Upper lobe of right lung (tissue), 1 donor: ENCODE measurements at regions not wholly inside any gene's neighbourhood (a gene's known extent, or its start where the extent isn't known, plus 50 kb on each side); places are given as distances from the start of the nearest gene placed in this dataset.

ENCODE experiments used
- ATAC-seq: fragments of 200-7000 bp; cut with Tn5 transposase; one replicate; pipeline ENCODE4 v1.9.1; 2020; ENCODE audit warnings: mild to moderate bottlenecking, moderate library complexity
- DNase-seq: peaks from one replicate; pipeline ENCODE4 v3.0.0-alpha.2; 2020
- H3K27ac ChIP-seq: fragments of 200-600 bp; one replicate; pipeline ENCODE4 v1.8.0; 2022
- H3K27me3 ChIP-seq: fragments of 200-600 bp; one replicate; pipeline ENCODE4 v1.8.0; 2022; ENCODE audit warnings: mild to moderate bottlenecking
- H3K36me3 ChIP-seq: fragments of 200-600 bp; one replicate; pipeline ENCODE4 v1.8.0; 2022
- H3K4me1 ChIP-seq: fragments of 200-600 bp; one replicate; pipeline ENCODE4 v1.8.0; 2022
- H3K4me3 ChIP-seq: fragments of 200-600 bp; one replicate; pipeline ENCODE4 v1.8.0; 2022; ENCODE audit warnings: mild to moderate bottlenecking
- H3K9me3 ChIP-seq: fragments of 200-600 bp; one replicate; pipeline ENCODE4 v1.8.0; 2022
- intact Hi-C: fragments of 100-400 bp; cut with DNase I; formaldehyde crosslinking; loops from one replicate; pipeline ENCODE4 v1.11.0; 2022
- TF ChIP-seq, protein P1 (sequence below): fragments of 200-600 bp; IDR thresholded peaks from one replicate; pipeline ENCODE4 v1.8.0; 2022; ENCODE audit warnings: antibody characterized with exemption
- donor health status: DM: no; HTN: yes; CAD: no; lungs with severe emphysema.

- Histone ChIP-seq H3K4me3 (no peak overlapping the region), H3K36me3 (no peaks in the 10 kb centered on the region), H3K9me3 (no peaks in the 10 kb centered on the region), H3K27ac (no peak overlapping the region), H3K27me3 (no peaks in the 10 kb centered on the region), H3K4me1 (no peaks in the 10 kb centered on the region)
- TF ChIP-seq, protein P1, sequence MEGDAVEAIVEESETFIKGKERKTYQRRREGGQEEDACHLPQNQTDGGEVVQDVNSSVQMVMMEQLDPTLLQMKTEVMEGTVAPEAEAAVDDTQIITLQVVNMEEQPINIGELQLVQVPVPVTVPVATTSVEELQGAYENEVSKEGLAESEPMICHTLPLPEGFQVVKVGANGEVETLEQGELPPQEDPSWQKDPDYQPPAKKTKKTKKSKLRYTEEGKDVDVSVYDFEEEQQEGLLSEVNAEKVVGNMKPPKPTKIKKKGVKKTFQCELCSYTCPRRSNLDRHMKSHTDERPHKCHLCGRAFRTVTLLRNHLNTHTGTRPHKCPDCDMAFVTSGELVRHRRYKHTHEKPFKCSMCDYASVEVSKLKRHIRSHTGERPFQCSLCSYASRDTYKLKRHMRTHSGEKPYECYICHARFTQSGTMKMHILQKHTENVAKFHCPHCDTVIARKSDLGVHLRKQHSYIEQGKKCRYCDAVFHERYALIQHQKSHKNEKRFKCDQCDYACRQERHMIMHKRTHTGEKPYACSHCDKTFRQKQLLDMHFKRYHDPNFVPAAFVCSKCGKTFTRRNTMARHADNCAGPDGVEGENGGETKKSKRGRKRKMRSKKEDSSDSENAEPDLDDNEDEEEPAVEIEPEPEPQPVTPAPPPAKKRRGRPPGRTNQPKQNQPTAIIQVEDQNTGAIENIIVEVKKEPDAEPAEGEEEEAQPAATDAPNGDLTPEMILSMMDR: no peak
- DNase-seq (no peak), ATAC-seq (no peak)
- intact Hi-C loops: no loop called here
Measured at GRCh38 chr3:118055381-118055780, 979.3 kb downstream of the IGSF11 start.

DNA sequence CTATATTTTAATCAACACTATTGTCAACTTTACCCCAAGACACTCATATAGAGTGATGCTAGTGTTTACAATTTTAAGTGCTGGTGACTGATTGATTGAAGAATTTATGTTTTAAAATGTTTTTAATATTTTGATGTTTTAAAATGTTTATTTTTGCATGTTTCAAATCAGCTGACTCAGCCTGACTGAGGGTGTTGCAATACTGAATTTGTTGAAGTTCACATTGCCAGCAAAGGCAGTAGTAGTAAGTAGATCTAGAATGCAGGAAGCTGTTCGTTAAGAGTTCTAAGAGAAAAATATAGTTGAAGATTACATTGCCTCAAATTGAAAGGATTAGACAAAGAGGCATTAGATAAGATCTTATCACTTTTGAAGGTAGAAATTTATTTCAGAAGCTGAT, 977.6 kb downstream of the IGSF11 start:
- Histone ChIP-seq H3K27me3 (no peaks in the 10 kb centered on the region), H3K36me3 (no peaks in the 10 kb centered on the region), H3K27ac (no peak overlapping the region), H3K9me3 (no peaks in the 10 kb centered on the region), H3K4me3 (no peak overlapping the region), H3K4me1 (no peaks in the 10 kb centered on the region)
- TF ChIP-seq, protein P1: no peak
- no peak for DNase-seq
- ATAC-seq: no peak
- intact Hi-C loops: no loop called here

GRCh38 chr3:118059096-118059495, 975.5 kb downstream of the IGSF11 start:
- TF ChIP-seq, protein P1: no peak
- H3K4me3 ChIP-seq: no peak overlapping the region
- no peaks in the 10 kb centered on the region for H3K4me1 ChIP-seq
- H3K27me3 ChIP-seq: no peaks in the 10 kb centered on the region
- no peak for DNase-seq
- no peaks in the 10 kb centered on the region for H3K36me3 ChIP-seq
- H3K27ac ChIP-seq: no peak overlapping the region
- intact Hi-C loops: no loop called here
- no peaks in the 10 kb centered on the region for H3K9me3 ChIP-seq
- ATAC-seq: no peak

GRCh38 chr3:118067439-118067838, 967.2 kb downstream of the IGSF11 start:
- TF ChIP-seq, protein P1: no peak
- H3K27ac ChIP-seq: no peak overlapping the region
- peaks cover 7% of the 10 kb centered on the region for H3K9me3 ChIP-seq
- no peaks in the 10 kb centered on the region for H3K27me3 ChIP-seq
- DNase-seq: no peak
- H3K4me1 ChIP-seq: no peaks in the 10 kb centered on the region
- H3K36me3 ChIP-seq: no peaks in the 10 kb centered on the region
- intact Hi-C loops: no loop called here
- ATAC-seq: no peak
- no peak overlapping the region for H3K4me3 ChIP-seq

- DNase-seq (no peak), ATAC-seq (no peak)
- no peak overlapping the region for H3K27ac ChIP-seq
- H3K4me1 ChIP-seq: no peaks in the 10 kb centered on the region
- H3K36me3 ChIP-seq: no peaks in the 10 kb centered on the region
- intact Hi-C loops: no loop called here
- TF ChIP-seq, protein P1: no peak
- no peaks in the 10 kb centered on the region for H3K9me3 ChIP-seq
- no peaks in the 10 kb centered on the region for H3K27me3 ChIP-seq
- H3K4me3 ChIP-seq: no peak overlapping the region
Measured at GRCh38 chr3:118075873-118076272, 958.8 kb downstream of the IGSF11 start.

GRCh38 chr3:118077332-118077731, 957.3 kb downstream of the IGSF11 start:
- DNase-seq: no peak
- TF ChIP-seq, protein P1: no peak
- no peak for ATAC-seq
- Histone ChIP-seq H3K27ac (no peak overlapping the region), H3K9me3 (no peaks in the 10 kb centered on the region), H3K4me3 (no peak overlapping the region), H3K27me3 (no peaks in the 10 kb centered on the region), H3K4me1 (no peaks in the 10 kb centered on the region), H3K36me3 (no peaks in the 10 kb centered on the region)
- intact Hi-C loops: no loop called here
